ENCODE measurements at regions not wholly inside any gene's neighbourhood (a gene's known extent, or its start where the extent isn't known, plus 50 kb on each side); places are given as distances from the start of the nearest gene placed in this dataset.

DNA sequence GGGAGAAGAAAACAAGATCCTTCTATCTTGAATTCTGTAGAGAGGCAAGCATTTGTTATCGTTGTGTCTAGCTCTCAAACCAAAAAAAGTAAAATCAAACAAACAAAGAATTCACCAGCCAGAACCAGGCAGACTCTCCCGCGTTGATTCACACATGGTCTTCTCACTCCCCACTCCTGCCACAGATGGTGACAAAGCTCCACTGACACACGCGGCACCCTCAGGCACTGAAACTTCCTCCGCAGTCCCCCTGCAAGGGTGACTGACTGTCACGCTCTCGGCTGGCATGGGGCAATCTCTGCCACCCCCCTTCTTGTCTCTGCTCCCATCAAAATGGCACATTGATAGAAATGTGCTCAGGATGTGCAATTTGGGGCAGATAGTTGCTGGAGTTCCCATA, 304.9 kb downstream of the DHX15 start:
- no peak for DNase-seq

DNA sequence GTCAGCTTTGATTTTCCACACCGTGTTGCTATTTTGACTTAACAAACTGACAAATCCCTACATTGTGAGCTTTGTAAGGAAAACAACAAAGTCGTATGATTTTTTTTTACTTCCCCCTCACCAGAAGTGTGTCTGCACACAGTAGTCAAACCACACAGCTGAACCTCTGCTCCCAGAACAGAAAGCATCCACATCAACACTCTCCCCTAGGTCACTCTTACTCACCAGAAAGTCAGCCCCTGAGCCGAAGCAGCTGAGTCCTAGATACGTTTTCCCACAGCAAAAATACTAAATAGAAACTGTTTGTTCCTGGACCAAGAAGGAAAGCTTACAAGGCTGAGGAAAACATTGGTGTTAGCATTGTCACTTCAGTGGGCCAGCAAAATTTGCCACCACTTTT, 305.7 kb downstream of the DHX15 start:
- DNase-seq = no peak

DNA sequence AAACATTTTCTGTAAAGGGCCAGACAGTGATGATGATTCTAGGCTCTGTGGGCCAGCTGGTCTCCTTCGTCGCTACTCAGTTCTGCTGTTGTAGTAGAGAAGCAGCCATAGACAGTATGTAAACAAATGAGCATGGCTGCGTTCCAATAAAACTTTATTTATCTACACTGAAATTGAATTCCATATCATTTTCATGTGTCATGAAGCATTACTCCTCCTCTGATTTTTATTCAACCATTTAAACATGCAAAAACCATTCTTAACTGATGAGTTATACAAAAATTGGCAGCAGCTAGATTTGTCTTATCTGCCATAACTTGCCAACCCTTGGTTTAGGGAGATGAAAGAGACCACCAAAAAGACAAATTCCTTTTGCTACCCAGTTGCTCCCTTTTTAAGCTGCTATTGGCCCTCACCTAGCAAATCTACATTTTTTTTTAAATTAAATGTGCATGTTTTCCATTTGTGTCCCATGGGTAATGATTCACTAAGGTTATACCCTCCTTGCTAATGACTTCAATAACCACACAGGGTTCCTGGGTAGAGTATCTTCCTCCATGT, 309.9 kb downstream of the DHX15 start:
- no peak for DNase-seq

DNA sequence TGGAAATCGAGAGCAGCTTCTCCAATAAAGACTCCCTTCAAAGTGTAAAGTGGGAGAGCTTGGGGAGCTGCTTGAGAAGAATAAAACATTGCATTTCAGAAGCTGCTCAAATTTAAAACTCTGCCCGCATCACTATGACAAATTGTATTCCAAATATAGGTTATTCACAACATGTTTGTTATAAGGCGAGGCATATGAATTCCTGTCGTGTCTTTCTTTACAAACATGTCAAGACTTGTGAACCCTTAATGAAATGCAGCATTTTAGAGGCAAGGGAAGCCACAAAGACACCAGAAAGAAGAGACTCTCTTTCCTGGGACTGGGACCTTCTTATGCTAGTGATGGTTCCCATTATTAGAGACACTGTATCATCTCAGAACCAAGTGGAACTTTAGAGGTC, 311.2 kb downstream of the DHX15 start:
- no peak for DNase-seq

DNA sequence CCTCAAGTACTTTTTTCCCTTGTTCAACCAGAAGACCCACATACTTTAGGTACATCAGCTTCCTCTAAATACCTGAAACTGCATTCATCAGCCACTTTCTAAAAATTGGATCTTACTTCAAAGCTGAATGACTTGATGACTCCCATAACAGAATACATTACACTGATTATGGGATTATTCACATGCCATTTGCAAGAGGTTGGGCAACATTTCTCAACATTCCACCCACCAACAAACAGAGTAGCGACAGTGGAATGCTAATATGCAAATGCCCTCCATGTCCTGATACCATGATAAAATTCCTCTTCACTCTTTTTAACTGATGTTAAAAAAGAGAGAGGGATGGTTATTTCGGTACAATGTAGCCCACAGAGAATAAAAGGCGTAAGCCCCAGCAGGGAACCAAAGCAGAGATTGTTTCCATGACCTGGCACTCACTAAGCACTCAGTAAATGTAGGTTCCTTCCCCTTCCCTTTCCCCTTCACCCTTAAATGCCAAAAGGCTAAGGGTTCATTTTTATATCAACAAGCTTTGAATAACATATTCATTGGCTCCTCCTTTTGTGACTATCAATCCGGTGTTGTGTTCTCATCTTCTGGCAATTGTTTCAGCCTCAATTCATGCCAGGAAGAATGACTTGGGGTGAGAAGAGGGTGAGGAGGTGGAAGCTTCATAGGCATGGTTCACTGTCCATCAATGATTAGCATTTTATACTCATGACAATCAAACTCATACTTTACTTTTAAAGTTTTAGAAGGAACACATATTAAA, 317.2 kb downstream of the DHX15 start:
- no peak for DNase-seq

DNA sequence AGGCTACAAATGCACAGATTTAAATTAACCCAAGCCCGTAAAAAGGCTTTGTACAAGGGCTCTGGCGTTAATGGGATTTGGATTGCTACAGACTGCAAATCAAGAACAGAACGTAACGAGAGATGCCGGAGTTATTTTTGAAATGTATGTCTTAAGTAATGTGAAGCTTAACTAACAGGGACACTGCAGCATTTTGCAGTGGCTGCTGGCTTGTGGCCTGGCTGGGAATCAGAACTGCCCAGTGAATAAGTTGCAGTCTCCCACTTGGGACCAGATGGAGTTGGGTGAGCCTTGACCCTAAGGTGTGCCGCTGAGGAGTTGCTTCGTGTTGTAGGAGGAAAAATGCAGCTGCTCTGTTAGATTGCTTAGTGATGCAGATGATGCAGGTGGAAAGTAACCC, 318.4 kb downstream of the DHX15 start:
- no peak for DNase-seq

DNA sequence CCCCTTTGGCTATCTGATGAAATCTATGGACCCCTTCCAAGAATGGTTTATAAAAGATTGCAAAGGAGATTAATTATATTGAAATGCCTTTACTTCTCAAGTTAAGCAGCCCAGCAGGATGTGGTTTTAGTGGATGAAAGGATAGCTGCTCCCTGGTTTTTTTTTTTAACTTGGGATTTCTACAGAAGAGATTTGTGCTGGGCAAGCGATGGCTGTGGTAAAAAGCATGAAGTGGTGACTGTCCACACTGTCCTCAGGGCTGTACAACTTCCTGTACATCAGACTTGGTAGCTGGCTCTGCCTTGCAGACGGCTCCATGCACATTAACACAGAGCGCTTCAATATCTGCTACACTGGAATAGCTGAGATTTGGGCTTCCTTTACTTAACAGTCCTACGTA, 321.7 kb downstream of the DHX15 start:
- DNase-seq = no peak

DNA sequence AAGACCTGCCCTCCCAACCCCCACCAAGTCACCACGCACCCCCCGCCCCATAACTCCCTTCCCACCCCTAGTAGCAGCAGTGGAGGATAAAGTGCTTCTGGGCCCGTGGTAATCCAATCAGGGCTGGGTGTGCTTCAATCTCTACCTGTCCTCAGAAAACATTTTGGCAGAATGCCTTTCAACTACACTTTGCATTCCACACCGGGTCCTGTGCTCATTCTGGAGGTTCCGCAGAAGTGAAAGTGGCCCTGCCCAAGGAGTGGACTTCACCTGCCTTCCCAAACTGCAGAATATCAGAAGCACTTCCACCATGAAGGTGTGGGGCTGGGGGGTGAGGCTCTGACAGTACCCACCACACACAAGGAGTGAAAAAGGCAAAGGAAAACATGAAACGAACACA, 322.3 kb downstream of the DHX15 start:
- DNase-seq = no peak

DNA sequence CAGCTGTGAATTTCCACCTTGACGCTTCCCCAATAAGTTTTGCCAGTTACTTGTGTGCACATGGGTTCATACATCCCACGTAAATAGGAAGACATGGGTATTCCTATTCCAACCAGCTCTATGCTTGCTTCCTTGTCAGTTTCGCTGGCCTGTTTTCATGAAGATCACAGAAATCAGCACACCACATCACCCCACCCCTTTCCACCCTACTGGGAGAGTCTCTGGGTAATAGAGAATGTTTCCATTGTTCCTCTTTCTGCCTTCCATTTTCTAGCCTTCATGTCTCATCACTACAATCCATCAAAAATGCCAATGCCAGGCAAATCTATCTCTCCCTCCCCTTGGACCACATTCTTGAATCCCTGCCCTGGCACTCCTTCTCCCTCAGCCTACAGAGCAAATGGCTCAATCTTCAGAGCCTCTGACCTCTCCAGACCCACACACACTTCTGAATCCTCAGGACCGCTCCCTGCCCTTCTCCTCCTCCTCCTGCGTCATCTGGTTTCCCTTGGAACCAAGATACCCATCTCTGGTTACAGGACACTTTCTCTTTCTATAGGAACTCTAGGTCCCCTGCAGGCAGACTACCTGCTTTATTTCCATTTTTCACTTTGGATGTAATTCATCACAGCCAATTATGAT, 323.3 kb downstream of the DHX15 start:
- DNase-seq = no peak

DNA sequence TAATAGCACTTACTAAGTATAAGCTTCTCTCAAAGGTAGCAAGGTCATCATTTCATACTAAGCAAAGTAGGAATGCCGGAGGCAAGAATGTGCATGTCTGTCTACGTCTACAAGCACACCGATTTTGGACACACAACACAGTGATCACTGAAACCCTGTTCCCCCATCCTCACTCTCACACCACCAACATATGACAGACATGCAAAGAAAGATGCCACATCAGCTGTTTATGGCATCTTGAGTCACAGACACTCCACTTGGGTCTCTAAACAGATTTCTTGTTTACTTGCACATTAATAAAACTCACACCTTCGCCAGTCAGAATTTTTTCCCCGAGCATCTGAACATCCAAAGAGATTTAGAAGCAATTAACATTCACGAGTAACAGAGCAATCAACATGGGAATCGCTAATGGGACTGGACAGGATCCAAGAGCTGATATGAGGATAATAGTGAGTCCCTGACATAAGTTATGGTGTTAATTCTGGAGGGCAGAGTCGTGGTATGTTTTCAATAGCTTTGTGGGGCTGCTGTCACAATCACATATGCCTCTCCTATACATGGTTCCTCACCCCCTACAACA, 324.1 kb downstream of the DHX15 start:
- DNase-seq = no peak

DNA sequence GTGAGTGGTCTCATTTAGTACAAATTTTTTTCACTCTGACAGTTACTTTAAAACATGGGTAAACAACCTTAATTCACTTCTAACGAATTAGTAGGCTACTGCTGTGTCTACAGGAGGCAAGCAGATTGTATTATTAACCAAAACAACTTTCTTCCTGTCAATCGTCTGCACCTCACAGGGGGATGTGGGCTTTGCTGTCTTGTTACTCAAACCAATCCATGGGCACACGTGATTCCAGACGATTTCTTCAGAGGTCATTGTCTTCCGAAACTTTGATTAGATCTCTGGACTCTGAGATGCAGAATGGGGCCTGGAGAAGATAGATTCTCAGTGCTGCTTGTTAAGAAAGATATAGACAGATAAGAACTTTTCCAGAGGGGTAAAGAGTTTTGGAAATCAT, 327.8 kb downstream of the DHX15 start:
- DNase-seq = no peak

DNA sequence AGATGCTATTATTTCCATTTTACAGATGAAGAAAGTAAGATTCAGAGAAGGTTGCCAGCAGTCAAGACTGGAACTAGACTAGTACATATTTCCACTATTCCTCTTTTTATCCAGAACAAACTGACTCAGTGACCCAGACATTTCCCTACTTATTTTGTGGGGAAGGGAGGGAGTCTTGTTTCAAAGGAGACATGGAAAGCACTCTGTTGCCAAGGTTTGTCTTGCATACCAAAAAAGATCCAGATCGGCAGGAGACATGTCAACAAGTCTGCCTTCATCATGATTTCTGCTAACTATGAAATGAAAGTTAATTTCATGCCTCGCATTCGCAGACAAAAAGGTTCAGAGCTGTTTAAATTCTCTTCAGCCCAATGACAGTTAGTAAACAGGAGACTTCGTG, 328.3 kb downstream of the DHX15 start:
- no peak for DNase-seq

DNA sequence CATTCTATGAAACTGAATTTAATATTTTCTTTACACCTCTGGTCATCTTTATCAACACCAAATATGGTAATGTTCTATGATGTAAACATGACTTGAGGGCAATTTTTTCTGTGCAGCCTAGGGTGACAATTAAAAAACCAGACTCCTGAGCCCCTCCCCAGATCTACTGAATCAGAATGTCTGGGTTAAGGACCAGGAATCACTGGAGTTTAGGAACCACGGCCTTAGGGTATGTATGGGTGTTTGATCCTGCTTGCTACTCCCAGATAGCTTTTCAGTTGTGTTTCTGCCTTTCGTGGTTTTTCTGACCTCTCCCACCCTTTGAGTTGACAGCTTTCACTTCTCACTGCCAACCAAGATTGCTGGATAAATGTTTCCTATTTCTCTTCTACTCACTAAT, 332.2 kb downstream of the DHX15 start:
- no peak for DNase-seq

DNA sequence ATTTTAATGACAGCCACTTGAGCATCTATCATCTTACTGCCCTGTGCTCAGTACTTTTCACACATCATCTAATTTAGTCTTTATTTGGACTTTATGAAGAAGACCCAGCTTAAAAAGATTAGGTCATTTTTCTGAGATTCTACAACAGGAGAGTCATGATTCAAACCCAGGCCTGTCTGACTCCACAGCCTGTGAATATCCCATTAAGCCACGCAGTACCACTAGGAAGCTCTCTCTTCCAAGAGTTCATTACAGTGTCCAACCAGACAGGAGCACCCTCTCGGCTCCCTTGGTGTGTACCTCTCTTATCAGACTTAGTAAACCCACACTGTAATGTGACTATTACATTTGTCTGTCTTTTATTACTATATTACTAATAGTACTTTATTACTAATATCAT, 332.8 kb downstream of the DHX15 start:
- DNase-seq = no peak

DNA sequence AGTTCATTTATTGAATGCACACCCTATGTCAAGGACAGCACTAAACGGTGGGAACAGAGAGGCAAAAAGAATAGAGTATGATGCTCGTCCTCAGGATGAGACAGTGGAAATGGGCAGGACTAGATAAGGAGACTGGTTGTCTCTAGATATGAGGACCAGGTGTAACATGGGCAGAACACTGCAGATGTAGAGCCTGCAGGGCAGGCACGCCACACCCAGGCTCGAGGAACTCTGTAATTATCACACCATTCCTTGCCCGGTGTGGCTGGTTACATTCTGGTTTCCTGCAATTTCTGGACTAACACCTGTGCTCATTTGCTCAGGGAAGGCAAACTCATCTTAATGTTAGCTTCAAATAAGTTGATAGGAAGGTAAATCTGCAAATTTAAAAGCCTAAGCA, 334.4 kb downstream of the DHX15 start:
- DNase-seq = no peak

DNA sequence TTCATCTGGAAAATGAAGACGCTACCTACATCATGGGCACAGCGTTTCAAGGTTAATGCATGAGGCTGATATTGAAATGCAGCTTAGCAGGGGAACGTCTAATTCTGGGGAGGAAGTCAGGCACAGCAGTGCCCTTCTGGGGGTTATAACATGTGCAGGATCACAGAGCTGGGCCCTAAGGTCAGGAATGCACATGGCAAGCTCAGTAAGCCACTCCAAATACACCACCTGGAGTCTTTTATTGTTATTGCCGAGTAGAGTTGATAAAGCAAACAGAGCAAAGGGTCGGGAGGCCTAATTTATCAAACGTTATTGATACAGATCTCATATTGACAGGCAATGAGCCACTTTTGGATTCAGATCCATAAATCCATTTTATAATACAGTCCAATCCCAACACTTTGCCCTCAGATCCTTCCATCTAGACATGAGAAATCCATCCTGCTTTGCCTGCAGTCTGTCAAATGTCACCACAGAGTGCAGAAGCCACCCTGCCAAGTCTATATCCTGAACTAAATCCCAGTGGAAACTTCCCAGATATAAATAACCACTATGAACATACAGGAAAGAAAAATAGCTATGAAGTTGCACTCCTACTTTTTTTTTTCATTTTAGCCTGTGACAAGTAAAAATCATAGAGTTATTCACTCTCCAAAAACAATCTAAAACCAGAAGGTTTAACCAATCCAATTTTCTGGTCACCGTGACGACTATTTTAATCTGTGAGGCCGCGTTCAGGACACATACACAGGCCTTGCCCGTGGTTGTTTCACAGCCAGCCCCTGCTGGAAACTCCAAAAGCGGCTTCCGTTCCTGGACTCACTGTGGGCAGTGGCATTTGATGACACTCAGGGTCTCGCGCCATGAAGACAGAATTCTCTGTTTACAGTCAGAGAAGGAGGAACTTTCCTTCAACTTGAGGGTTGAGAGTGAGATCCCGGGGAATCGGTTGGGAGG, 335.4 kb downstream of the DHX15 start:
- no peak for DNase-seq

DNA sequence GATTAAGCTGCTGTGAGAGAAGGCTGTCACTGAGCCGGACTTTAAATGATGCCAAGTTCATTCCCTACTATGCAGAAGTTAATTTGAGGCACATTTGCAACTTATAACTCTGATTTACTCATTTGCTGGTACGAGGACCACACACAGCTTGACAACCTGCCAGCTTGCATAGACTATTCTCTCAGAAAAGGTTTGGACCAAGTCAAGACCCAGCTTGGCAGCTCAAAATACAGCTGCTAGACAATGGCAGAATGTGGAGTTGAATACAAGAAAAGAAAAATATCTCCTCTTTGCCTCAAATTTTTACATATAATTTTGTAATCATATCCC, 338.9 kb downstream of the DHX15 start:
- no peak for DNase-seq

DNA sequence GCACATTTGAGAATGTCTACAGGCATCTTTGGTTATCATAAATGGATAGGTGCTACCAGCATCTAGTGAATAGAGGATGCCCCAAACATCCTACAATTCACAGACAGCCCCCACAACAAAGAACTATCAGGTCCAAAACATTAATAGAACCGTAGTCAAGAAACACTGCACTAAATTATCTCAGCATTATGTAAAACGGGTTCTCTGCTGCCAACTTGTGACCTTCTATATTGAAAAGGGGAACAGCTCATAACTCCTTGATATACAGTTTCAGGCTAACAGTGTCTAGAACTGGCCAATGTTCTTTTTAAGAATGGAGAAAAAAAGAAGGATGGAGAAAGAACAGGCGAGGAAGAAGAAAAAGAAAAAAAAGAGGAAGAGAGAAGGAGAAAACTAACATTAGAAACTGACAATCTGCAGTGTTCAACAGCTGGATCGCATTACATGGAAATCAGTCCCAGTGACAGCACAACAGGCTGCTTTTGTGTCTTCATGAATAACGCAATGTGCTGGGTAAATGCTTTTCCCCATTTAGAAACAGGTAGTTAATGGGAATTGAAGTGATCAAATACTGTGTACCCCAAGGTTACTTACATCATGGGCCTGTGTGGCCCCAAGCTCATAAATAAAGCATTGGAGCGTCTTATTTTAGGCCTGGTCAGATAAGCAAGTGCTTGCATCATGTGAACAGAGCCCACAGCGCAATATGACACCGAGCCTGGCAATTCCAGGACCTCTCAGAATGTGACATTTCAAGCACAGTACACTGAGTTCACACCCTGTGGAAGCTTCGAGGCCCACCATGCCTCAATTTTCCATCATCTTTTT, 339.5 kb downstream of the DHX15 start:
- DNase-seq = no peak

DNA sequence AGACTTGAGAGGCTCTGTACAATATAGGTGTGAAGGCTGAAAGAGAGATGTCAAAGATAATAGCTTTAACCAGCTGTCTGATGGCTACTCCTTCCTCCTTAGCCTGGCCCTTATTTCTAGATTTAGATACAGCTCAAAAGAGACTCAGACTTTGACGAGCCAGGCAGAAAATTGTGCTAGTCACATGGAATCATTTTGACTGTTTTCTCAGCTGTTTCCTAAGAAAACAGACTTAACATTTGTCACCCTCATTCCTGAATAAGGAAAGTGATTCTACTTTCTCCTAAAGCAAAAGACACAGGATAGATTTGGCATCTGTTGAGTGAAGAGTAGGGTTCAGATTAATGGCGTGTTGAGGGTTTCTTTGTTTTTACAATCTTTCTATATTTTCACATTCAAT, 340.7 kb downstream of the DHX15 start:
- no peak for DNase-seq

DNA sequence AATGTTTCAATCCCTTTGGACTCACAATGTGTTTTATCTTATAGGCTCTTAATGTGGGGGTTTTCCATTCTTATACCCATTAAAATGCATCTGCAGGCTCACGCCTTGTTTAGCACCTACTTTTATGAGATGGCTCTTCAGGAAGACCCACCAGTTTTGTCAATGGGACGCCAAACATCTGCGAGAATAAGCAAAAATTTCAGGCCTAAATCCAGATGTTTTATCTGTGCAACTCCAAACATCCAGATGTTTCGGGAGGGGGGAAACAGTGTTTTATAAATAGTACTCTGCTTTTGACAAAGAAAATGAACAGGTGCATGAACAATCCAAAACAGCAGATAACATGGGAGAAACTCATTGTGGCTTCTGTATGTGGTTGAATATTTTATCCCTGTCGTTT, 342.8 kb downstream of the DHX15 start:
- no peak for DNase-seq

DNA sequence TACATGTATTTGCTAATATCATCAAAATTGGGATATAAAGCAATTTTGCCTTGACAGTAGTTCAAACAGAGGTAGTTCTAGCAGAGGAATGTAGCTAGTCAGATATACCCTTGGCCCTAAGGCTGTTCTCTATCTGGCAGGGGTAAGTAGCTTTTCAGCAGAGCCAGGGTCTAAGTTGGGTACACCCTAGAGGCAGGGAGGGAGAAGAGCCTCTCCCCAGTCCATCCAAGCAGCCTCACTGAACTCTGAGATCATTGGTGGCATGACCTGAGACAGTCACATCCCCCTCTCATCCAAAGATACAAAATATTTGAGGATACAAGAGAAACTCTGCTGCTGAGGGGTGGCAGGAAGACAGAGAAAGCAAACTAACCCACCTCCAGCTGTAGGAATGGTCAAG, 343.7 kb downstream of the DHX15 start:
- no peak for DNase-seq

DNA sequence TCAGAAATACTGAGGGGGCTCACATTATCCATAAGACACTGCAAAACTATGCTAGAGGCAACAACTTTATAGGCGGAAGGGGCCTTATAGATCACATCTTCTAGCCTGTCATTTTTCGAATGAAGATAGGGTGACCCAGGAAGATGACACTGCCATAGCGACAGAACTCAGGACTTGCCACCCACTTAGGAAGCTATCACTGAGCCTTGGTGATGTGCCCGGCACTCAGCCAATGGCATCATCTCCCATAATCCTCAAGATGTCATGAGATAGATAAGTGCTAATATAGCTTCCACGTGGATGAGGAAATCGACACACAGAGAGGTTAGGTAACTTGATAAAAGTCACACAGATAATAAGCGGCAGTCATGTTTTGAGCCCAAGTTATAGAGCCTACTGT, 346.6 kb downstream of the DHX15 start:
- no peak for DNase-seq
